Neural cell (in vitro differentiated cells): ENCODE measurements at regions not wholly inside any gene's neighbourhood (a gene's known extent, or its start where the extent isn't known, plus 50 kb on each side); places are given as distances from the start of the nearest gene placed in this dataset.

Experiments used
- CTCF ChIP-seq: fragments of 450-650 bp; IDR thresholded peaks from 2 replicates; pipeline ENCODE4 v1.5.1; 2014; ENCODE audit warnings: antibody characterized with exemption, mild to moderate bottlenecking, moderate library complexity; ENCODE audit not compliant: poor library complexity, severe bottlenecking
- REST ChIP-seq: IDR thresholded peaks from 2 replicates; pipeline ENCODE4 v1.6.1; 2012; ENCODE audit warnings: borderline replicate concordance
- SMC3 ChIP-seq: fragments of 450-650 bp; conservative IDR thresholded peaks from 2 replicates; pipeline ENCODE4 v1.6.1; 2014; ENCODE audit warnings: antibody characterized with exemption, mild to moderate bottlenecking, moderate library complexity; ENCODE audit not compliant: poor library complexity

- TF ChIP-seq CTCF: no peak
- TF ChIP-seq SMC3: no peak
- no peak for TF ChIP-seq REST
Measured at GRCh38 chr10:65234261-65234660, 1691.6 kb upstream of the LRRTM3 start.
